HG03103 (cell line): ENCODE measurements at regions not wholly inside any gene's neighbourhood (a gene's known extent, or its start where the extent isn't known, plus 50 kb on each side); places are given as distances from the start of the nearest gene placed in this dataset.

Source experiments
- ATAC-seq: cut with Tn5 transposase; IDR thresholded peaks from one replicate; pipeline ENCODE4 v1.9.1; 2021; ENCODE audit warnings: low read depth; ENCODE audit not compliant: unreplicated experiment

DNA sequence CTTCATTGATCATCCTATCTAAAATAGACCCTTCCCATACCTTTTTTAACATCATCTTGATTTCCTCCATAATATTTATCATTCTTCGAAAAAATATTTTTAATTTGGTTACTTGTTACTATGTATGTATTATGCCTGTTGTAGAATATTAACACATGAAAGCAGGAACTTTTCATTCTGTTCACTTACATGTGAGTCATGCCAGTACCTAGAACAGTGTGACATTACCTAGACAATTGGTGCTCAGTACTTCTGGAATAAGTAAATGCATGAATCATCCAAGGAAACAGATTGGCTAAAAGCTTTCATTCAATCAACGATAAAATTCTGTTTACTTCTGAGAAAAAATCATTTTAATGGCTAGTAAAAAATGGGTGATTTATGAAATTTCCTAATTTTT, 76.4 kb downstream of the CXXC4 start:
- ATAC-seq = no peak

DNA sequence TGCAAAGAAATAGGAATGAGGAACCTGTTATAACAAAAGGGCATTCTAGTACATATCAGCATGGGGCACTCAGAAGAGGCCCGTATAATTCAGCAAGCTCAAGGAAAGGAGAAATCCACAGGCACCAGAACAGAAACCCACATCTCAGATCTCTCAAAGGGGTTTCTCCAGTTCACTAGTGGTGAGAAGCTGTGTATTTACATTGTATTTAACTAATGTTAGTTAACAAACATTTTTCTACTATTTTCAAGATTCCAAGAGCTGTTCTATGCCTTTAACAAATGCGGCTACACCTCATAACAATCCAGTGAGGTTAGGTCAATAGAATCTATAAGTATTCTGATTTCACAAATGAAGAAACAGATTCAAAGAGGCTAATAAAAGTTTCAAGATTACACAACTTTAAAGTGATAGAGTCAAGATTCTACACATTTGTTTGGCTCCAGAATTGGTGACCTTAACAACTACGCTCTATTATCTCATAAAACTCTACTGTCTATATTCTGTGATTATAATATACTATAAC, 77.3 kb downstream of the CXXC4 start:
- ATAC-seq = no peak

DNA sequence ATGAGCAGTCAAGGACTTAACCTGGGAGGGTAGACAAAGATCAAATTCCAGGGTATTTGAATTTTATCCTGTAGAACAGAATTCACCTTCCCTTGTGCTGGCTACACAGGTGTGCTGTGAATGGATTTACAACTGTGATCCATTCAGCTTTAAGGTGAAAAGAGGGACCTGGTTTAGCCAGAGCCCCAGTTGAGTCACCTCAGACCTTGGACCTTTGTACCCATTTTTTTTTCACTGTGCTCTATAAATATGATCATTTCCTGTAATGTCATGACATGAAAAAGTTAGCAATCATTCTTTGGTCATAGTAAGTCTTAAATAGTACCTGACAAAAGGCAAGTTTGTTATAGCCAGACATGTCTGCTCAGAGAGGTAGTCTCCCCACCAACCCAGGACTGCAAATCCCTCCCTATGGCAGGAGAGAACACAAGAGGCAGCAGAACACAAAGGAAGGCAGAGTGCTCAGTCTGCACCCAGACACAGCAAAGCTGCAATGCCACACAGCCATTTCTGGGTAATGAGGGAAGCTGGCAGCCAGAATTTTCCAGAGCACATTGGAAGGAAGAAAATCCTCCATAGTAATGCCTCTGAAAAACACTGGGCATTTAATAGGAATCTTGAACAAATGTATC, 77.9 kb downstream of the CXXC4 start:
- no peak for ATAC-seq

DNA sequence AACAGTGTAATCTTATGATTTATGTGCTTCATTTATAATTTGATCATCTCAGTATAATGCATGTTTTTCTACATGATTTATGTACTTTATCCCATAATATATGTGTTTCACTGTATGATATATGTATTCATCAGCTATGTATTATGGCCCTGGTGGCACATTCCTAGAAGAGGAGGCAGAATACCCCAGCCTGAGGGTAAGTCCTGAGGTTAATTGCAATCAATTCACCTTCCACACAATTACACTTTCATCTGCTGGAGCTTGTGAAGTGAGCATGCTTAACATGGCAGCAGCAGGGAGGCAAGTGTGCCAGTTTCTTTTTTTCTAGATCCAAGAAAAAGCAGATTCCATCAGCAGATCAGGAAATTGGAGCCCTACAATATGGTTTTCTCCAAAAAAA, 81.2 kb downstream of the CXXC4 start:
- no peak for ATAC-seq

DNA sequence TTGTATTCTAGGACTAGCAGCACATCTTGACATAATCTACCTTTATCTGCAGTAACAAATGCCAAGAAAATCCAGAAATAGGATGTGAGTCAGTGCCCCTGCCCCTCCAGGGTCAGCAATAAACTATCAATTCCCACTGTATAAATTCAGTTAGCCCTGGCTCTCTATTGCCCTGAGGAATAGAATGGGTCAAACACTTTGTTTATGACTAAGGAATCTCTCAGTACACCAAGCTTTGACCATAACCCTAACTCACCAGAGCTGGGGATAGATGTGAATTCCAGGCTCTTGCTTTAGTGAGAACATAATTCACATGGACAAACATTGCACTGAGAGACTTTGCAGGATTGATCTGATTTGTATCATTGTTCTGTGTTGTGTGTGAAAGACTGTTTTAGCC, 82.3 kb downstream of the CXXC4 start:
- ATAC-seq = no peak

DNA sequence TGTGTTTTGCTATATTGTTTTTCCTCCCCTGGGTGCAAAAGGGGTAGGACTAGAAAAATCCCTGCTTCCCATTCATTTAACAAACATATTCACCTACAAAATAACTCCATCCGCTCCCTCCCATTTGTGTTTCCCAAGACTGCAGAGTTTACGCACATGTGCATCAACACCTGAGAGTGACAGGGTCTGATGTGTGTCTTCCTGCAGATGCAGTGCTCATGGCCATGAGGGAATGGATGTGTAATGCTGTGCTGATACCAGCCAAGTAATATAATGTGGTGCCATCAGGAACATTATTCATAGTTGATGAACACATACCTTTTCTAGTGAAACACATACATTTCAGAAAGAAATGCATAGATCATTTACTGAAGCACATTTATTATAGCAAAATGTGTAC, 83.2 kb downstream of the CXXC4 start:
- no peak for ATAC-seq

DNA sequence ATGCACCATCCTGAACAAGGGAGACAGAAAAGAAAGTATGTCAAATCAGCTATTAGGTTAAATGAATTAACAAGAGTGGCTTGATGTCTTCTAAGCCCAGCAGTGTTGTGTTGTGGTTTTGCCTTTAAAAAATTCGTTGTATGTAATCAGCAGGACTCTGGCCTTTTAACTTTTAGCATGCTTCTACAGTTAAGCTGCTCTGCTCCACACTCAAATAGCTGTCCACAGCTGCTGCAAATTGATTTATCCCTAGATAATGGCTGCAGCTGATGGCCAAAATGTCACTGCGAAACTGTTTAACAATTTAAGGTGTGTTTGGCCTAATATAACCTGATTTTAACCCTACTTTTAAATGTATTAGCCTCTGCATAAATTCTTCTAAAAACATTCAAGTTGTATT, 85.8 kb downstream of the CXXC4 start:
- ATAC-seq = no peak

DNA sequence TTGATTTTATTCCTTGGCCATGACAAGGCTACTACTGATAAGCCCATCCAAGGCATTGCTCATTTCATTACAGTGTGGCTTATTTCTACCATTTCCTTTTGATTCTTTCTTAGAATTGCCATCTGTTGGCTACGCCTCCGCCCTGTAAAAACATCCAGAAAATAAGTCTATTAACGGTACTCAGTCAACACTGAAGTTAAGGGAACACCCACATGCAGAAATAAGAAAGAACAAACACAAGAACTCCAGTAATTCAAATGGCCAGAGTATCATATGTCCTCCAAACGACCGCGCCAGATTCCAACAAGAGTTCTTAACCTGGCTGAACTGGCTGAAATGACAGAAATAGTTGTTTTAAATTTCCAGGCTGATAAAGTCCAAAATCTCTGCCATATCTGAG, 90.3 kb downstream of the CXXC4 start:
- no peak for ATAC-seq

DNA sequence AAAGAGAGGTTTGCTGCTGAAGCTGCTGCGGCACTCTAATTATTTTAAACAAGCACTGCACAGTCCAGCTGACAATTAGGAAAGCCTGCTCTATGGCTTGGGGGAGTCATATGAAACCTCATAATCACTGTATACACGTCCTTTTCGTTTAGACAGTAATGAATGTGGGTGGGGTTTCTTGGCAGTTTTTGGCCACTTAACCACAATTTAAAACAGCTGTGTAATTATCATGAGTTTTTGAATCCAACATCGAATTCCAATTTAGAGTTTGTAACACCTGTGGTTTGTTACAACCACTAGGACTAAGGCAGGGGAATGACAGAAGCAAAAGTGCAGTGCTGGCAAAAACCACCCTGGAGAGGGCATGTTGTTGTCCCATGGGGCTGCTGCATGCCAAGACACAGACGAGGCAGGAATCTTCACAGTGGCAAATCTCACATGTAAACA, 99.5 kb downstream of the CXXC4 start:
- ATAC-seq = no peak

DNA sequence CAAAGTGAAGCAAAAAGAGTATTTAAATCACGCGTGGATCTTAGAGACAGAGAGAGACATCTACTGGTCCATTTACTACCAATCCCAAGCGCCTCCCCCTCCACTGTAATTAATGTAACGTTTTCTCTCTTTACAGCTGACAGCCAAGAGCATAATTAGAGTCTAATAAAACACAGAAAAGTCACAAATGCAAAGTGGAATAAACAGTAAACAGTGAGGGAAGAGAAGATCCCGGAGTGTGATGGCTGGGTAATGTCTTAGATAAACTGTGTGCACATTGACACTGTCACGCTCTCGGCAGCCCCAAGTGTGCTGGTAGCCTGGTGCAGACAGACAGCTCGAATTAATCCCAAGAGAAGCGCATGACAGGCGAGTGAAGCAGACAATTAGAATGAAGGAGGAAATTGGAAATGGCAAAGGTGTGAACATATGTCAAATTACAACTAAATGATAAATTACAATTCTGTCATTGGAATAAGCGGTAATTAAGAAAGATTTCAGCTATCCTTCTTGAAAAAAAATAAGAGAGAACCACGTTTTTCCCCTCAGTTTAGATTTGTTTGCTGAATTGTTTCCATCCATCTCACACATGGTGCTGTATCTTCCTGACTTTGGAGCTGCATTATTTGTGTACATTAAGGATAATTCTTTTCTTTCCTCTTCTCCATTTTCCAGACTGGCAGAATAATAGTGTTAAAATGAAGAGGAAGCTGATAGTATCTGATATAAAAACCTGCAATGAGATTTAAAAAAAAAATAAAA, 100.1 kb downstream of the CXXC4 start:
- ATAC-seq = no peak

DNA sequence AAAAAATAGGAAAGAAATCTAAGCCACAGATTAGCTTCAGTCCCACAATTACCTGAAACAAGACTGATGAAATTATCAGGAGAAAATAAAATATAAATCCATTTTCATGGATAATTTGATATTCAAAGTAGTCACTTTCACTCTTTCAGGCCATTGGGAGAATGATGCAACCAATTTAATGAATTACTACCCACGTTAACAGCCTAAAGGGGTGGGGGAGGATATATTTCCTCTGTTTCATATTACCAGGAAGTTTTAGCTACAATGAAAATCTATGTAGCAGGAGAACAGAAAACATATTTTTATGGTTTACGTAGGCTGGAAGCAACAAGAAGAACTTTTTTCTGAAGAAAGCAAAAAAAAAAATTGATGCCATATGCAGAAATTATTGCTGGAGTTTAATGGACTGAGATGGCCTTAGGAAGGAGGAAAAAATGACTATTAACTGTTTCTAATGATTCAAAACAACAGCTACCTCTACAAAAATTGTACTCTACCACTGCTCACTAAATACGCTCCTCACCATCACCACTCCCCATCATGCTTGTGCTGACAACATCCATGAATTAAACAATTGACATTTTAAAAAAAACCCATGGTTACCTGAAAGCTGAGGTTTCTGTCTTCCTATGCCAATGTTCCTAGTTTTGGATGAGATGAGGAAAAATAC, 100.9 kb downstream of the CXXC4 start:
- ATAC-seq = no peak

DNA sequence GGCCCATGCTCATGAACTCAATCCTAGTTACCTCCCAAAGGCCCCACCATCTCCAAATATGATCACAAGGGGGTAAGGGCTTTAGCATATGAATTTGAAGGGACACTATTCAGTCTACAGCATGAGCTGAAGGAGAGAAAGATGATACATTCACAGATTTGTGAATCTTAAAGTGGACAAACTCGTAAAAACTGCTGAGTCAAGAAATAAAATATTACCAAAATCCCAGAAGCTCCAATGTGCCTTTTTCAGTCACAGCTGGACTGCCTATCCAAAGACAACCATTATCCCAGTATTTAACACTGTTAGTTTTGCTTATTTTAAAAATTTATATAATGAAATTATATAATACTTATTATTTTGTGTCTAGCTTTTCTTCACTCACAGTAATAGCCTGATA, 109.0 kb downstream of the CXXC4 start:
- ATAC-seq = no peak

DNA sequence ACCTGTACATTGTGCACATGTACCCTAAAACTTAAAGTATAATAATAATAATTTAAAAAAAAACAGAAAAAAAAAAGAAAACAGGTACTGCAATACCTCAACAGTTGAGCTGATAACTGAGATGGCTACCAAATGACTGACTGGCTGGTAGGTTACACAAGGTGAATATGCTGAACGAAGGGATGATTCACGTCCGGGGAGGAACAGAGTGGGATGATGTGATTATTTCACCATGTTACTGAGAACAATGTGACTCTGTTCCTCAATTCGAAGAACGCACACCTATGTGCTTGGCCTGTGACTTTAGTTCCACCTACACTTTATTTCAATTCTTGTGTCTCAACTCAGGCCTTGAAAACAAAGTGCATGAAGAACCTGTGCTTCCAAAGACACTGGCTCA, 111.7 kb downstream of the CXXC4 start:
- no peak for ATAC-seq

DNA sequence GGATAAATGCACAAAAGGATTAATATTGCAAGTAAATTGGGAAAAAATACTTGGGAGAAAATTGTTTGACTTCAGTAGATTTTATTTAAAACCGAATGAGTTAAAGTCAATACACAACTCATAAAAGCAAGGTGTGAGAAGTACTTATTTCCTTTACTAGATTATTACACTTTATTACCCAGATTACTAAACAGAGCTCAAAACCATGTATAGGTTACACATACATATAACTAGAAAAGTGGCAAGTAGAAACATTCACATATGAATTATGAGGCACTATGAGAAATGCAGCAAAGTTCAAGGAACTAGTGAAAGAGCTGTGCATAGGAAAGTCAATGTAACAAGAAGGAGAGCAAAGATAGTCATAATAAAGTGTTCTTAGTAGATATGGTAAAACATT, 113.0 kb downstream of the CXXC4 start:
- no peak for ATAC-seq

DNA sequence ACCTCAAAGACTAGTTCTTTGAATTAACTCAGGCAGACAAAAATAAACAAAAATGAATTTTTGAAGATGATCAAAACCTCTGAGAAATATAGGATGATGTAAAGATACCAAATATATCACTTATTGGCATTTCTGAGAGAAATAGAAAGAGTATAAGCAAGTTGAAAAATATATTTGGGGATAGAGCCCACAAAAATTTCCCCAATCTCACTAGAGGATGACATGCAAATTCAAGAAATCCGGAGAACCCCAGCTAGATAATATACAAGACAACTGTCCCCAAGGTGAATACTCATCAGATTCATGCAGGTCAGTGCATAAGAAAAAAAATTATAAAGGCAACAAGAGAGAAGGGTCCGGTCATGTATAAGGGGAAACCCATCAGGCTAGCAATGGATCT, 129.1 kb downstream of the CXXC4 start:
- no peak for ATAC-seq

DNA sequence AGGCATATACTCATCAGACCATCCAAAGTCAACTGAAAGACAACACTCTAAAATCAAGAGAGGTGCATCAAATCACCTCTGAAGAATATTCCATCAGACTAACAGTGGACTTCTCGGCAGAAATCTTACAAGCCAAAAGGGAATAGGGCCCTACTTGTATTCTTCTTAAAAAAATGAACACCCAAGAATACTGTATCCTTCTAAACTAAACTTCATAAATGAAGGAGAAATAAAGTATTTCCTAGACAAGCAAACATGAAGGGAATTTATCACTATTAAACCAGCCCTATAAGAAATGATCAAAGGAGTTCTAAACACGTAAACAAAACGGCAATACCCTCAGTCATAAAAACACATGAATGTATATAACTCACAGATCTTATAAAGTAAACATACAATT, 141.2 kb downstream of the CXXC4 start:
- ATAC-seq = no peak

DNA sequence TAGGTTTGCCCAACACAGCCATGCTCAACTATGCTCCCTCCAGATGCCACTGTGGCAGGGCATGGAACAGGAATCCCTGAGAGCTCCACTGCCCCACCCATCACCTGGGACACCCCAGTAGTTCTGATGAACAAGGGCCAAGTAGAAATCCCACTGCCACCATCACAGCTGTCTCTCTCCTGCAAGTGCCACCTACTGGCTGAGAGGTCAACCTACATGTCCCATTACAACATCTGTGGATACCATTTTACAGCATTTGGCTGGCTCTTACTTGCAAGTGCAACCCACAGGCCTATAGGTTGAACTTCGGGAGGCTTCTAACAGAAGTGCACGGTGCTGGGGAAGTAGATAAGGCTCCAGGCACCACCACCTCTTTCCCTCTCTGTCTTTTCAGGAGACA, 142.5 kb downstream of the CXXC4 start:
- ATAC-seq = no peak

DNA sequence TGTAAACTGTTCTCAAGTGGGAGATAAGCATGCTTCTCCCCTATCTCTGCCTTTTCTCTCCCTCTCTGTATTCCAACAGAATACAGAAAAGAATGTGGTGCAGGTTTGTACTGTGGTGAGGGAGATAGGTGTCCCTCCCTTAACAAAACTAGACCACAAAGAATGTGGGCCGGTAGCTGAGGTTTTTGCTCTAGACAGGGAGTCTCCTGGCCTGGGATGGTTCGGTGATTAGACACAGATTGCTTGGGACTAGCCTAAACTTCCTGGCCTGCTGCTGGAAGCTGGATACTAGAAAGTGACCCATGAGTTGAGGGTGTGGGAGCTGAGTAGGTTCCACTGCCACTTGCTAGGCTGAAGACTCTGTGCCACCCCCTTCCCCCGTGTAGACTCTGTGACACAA, 143.0 kb downstream of the CXXC4 start:
- no peak for ATAC-seq

DNA sequence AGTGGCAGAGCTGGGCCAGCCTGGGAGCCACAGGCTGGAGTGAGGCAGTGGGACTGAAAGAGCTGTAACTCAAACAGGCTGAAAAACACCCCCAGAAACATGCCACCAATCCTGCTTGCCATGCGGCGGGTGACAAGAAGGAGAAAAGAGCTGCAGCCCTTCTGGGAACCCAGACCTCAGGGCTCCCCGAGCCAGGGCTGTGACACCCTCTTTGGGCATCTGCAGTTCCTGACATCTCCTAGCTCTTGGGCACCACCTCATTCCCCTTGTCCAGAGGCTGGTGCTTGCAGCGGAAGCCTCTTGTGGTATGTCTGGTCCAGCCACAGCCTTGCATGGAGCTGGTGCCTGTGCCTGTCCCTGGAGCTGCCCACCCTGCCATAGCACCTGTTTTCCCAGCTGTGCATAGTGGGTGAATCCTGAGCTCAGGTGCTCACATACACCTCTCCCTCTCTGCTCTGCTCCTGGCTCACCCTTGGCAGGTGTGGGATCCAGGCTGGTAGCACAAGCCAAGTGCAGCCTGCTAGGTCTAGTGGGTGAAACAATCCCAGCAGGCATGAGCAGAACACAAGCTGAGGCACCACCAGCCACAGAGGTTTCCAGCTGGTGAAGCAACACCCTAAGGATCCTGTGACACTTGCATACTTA, 149.0 kb downstream of the CXXC4 start:
- no peak for ATAC-seq

DNA sequence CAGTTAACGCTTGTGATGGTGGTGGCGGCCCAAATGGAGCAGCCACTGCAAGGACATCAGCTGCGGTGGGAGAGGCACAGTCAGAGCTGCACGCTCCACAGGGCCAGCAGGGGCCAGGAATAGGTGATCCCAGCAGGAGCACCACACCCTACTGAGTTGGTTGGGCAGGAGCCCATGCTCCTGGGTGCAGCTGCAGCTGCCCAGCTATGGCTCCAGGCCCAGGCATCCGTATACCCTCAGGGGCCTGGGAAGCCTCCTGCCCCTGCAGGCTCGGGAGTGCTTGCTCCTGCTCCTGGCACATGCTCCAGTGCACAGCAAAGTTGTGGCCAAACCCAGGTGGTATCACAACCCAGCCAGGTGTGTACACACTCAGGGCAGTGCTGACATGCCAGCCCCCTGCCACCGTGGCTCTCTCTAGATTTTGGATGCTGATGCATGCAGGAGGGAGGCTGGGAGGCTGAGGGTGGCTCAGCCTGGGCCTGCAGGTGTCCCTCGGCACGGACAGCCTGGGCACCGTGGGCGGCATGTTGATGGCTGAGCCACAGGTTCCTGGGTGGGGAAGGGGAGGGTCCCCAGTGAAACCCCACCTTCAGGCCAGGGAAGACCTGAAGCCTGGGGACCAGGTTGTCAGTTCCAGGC, 150.2 kb downstream of the CXXC4 start:
- ATAC-seq = no peak

DNA sequence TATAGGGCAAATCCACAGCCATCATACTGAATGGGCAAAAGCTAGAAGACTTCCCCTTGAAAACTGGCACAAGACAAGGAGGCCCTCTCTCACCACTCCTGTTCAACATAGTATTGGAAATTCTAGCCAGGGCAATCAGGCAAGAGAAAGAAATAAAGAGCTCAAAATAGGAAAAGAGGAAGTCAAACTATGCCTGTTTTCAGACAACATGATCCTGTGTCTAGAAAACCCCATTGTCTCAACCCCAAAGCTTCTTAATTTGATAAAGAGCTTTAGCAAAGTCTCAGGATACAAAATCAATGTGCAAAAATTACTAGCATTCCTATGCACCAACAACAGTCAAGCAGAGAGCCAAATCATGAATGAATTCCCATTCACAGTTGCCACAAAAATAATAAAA, 160.3 kb downstream of the CXXC4 start:
- ATAC-seq = no peak
